Left ventricle myocardium inferior (tissue), 1 donor: ENCODE measurements at regions not wholly inside any gene's neighbourhood (a gene's known extent, or its start where the extent isn't known, plus 50 kb on each side); places are given as distances from the start of the nearest gene placed in this dataset.

Experiments
- DNase-seq: peaks from one replicate; pipeline ENCODE4 v3.0.0-alpha.2; 2020
- H3K27ac ChIP-seq: fragments of 200-600 bp; replicated peaks from 2 replicates; pipeline ENCODE4 v1.8.0; 2021
- H3K27me3 ChIP-seq: fragments of 200-600 bp; 2 replicates; pipeline ENCODE4 v1.8.0; 2021; ENCODE audit warnings: low read depth
- H3K36me3 ChIP-seq: fragments of 200-600 bp; 2 replicates; pipeline ENCODE4 v1.8.0; 2021
- H3K4me1 ChIP-seq: fragments of 200-600 bp; 2 replicates; pipeline ENCODE4 v1.8.0; 2021
- H3K4me3 ChIP-seq: fragments of 200-600 bp; 2 replicates; pipeline ENCODE4 v1.8.0; 2021; ENCODE audit warnings: mild to moderate bottlenecking, moderate library complexity
- H3K9me3 ChIP-seq: fragments of 200-600 bp; replicated peaks from 2 replicates; pipeline ENCODE4 v1.8.0; 2021
- CTCF ChIP-seq: fragments of 200-600 bp; IDR thresholded peaks from 2 replicates; pipeline ENCODE4 v1.8.0; 2021; ENCODE audit warnings: antibody characterized with exemption, mild to moderate bottlenecking, borderline replicate concordance
- intact Hi-C: fragments of 100-400 bp; cut with micrococcal nuclease; formaldehyde crosslinking; loops from one replicate; pipeline ENCODE4 v1.11.0; 2022
- donor health status: DM: no; HTN: yes; CAD: no; lungs with severe emphysema.

GRCh38 chr4:98780926-98781325, 122.5 kb upstream of the TSPAN5 start:
- no peaks in the 10 kb centered on the region for H3K9me3 ChIP-seq
- TF ChIP-seq CTCF, result no peak
- intact Hi-C loops, result no loop called here
- DNase-seq, result no peak
- no peaks in the 10 kb centered on the region for H3K4me1 ChIP-seq
- no peaks in the 10 kb centered on the region for H3K36me3 ChIP-seq
- H3K4me3 ChIP-seq, result no peak overlapping the region
- no peak overlapping the region for H3K27ac ChIP-seq
- no peaks in the 10 kb centered on the region for H3K27me3 ChIP-seq

GRCh38 chr4:98779088-98779487, 120.7 kb upstream of the TSPAN5 start:
- H3K4me1 ChIP-seq, result no peaks in the 10 kb centered on the region
- H3K27me3 ChIP-seq, result no peaks in the 10 kb centered on the region
- TF ChIP-seq CTCF, result no peak
- no peak overlapping the region for H3K27ac ChIP-seq
- no peaks in the 10 kb centered on the region for H3K9me3 ChIP-seq
- H3K4me3 ChIP-seq, result no peak overlapping the region
- intact Hi-C loops, result no loop called here
- no peaks in the 10 kb centered on the region for H3K36me3 ChIP-seq
- no peak for DNase-seq

GRCh38 chr4:98778206-98778605, 119.8 kb upstream of the TSPAN5 start:
- DNase-seq, result no peak
- no peaks in the 10 kb centered on the region for H3K36me3 ChIP-seq
- intact Hi-C loops, result no loop called here
- no peak overlapping the region for H3K27ac ChIP-seq
- no peaks in the 10 kb centered on the region for H3K9me3 ChIP-seq
- TF ChIP-seq CTCF, result no peak
- no peaks in the 10 kb centered on the region for H3K27me3 ChIP-seq
- no peaks in the 10 kb centered on the region for H3K4me1 ChIP-seq
- H3K4me3 ChIP-seq, result no peak overlapping the region

GRCh38 chr4:98775672-98776071, 117.3 kb upstream of the TSPAN5 start:
- Histone ChIP-seq H3K9me3 (no peaks in the 10 kb centered on the region), H3K27me3 (no peaks in the 10 kb centered on the region), H3K4me3 (no peak overlapping the region), H3K4me1 (no peaks in the 10 kb centered on the region), H3K27ac (no peak overlapping the region), H3K36me3 (no peaks in the 10 kb centered on the region)
- DNase-seq, result no peak
- intact Hi-C loops, result no loop called here
- TF ChIP-seq CTCF, result no peak

GRCh38 chr4:98773638-98774037, 115.2 kb upstream of the TSPAN5 start:
- peaks cover 13% of the 10 kb centered on the region for H3K9me3 ChIP-seq
- H3K4me1 ChIP-seq, result no peaks in the 10 kb centered on the region
- no peak for DNase-seq
- H3K36me3 ChIP-seq, result no peaks in the 10 kb centered on the region
- H3K27me3 ChIP-seq, result no peaks in the 10 kb centered on the region
- TF ChIP-seq CTCF, result no peak
- H3K4me3 ChIP-seq, result no peak overlapping the region
- no peak overlapping the region for H3K27ac ChIP-seq
- intact Hi-C loops, result no loop called here
